Keratinocyte (primary cell): ENCODE measurements at regions not wholly inside any gene's neighbourhood (a gene's known extent, or its start where the extent isn't known, plus 50 kb on each side); places are given as distances from the start of the nearest gene placed in this dataset.

Experiments
- EZH2 ChIP-seq: IDR thresholded peaks from one replicate; pipeline ENCODE4 v1.6.1; 2012; ENCODE audit warnings: inconsistent platforms, mild to moderate bottlenecking, low read length, moderate library complexity
- TF ChIP-seq, protein P1 (sequence below), 3 experiments: IDR thresholded peaks in 1 of 3; conservative IDR thresholded peaks in 1 of 3; optimal IDR thresholded peaks in 1 of 3; 2 replicates in 2 of 3; 3 replicates in 1 of 3; pipeline versions ENCODE3 to v1.5.1; 2011; ENCODE audit warnings: low read length in 3 of 3, mild to moderate bottlenecking in 3 of 3, moderate library complexity in 2 of 3, control low read depth in 1 of 3, inconsistent platforms in 1 of 3; ENCODE audit not compliant: insufficient read depth in 2 of 3; ENCODE audit errors: extremely low read depth in 1 of 3

DNA sequence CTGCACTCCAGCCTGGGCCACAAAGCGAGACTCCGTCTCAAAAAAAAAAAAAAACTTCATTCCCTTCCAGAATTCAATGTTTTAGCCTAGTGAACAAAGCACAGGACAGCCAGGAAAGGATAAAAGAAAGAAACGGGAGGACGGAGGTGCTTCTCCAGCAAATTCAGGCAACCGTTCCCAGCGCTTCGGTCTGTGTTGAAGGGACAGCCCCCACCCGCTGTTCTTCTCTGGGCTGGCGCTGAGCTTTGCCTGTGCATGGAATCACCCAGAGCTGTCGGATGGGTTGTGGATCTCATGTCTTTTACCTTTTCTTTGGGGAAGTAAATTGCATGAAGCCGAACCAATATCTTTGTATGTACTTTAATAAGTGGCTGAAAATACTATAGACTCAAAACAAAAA, 248.4 kb upstream of the IRX2 start:
- TF ChIP-seq, protein P1, sequence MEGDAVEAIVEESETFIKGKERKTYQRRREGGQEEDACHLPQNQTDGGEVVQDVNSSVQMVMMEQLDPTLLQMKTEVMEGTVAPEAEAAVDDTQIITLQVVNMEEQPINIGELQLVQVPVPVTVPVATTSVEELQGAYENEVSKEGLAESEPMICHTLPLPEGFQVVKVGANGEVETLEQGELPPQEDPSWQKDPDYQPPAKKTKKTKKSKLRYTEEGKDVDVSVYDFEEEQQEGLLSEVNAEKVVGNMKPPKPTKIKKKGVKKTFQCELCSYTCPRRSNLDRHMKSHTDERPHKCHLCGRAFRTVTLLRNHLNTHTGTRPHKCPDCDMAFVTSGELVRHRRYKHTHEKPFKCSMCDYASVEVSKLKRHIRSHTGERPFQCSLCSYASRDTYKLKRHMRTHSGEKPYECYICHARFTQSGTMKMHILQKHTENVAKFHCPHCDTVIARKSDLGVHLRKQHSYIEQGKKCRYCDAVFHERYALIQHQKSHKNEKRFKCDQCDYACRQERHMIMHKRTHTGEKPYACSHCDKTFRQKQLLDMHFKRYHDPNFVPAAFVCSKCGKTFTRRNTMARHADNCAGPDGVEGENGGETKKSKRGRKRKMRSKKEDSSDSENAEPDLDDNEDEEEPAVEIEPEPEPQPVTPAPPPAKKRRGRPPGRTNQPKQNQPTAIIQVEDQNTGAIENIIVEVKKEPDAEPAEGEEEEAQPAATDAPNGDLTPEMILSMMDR (optimal IDR thresholded peaks at IDR 0.05 in 1 of 3, IDR thresholded peaks at IDR 0.05 in 1 of 3, conservative IDR thresholded peaks at IDR 0.05 in 1 of 3; ENCODE audit: extremely low read depth in 1 of 3, insufficient read depth in 2 of 3, low read length in 3 of 3) = no peak
- TF ChIP-seq EZH2 = no peak
